H9 (cell line): ENCODE measurements at regions not wholly inside any gene's neighbourhood (a gene's known extent, or its start where the extent isn't known, plus 50 kb on each side); places are given as distances from the start of the nearest gene placed in this dataset.

Source experiments
- DNase-seq: peaks from one replicate; pipeline ENCODE4 v3.0.0-alpha.2; 2017
- H2AFZ ChIP-seq: one replicate; pipeline ENCODE4 v1.6.1; 2013; ENCODE audit warnings: mild to moderate bottlenecking, low read length, control low read depth, moderate library complexity
- H2AK5ac ChIP-seq: 2 replicates; pipeline ENCODE4 v1.6.1; 2013; ENCODE audit warnings: low read length, control low read depth, mixed read lengths; ENCODE audit not compliant: insufficient read length
- H2BK120ac ChIP-seq: one replicate; pipeline ENCODE4 v1.6.1; 2013; ENCODE audit warnings: low read depth, mild to moderate bottlenecking, low read length, control low read depth, inconsistent platforms; ENCODE audit not compliant: poor library complexity, severe bottlenecking
- H2BK12ac ChIP-seq: 2 replicates; pipeline ENCODE4 v1.6.1; 2013; ENCODE audit warnings: low read length, control low read depth, mixed read lengths, low read depth; ENCODE audit not compliant: insufficient read length
- H2BK15ac ChIP-seq: 2 replicates; pipeline ENCODE4 v1.6.1; 2013; ENCODE audit warnings: low read depth, low read length, control low read depth
- H2BK20ac ChIP-seq: one replicate; pipeline ENCODE4 v1.6.1; 2013; ENCODE audit warnings: low read depth, mild to moderate bottlenecking, low read length, control low read depth, inconsistent platforms; ENCODE audit not compliant: poor library complexity, severe bottlenecking
- H2BK5ac ChIP-seq: 2 replicates; pipeline ENCODE4 v1.6.1; 2013; ENCODE audit warnings: low read length, control low read depth, mixed read lengths; ENCODE audit not compliant: insufficient read length
- H3K14ac ChIP-seq: 2 replicates; pipeline ENCODE4 v1.6.1; 2013; ENCODE audit warnings: low read length, control low read depth; ENCODE audit not compliant: insufficient read depth
- H3K18ac ChIP-seq: 2 replicates; pipeline ENCODE4 v1.6.1; 2013; ENCODE audit warnings: low read depth, mild to moderate bottlenecking, mixed read lengths, low read length, control low read depth; ENCODE audit not compliant: insufficient read length
- H3K23ac ChIP-seq: 2 replicates; pipeline ENCODE4 v1.6.1; 2013; ENCODE audit warnings: low read length, control low read depth, mixed read lengths, low read depth; ENCODE audit not compliant: insufficient read length
- H3K23me2 ChIP-seq: 2 replicates; pipeline ENCODE4 v1.6.1; 2013; ENCODE audit warnings: low read depth, mild to moderate bottlenecking, mixed read lengths, low read length, control low read depth; ENCODE audit not compliant: insufficient read length, poor library complexity, severe bottlenecking
- H3K27ac ChIP-seq: 2 replicates; pipeline ENCODE4 v1.5.1; 2013; ENCODE audit warnings: low read length, control low read depth, mixed read lengths, low read depth; ENCODE audit not compliant: insufficient read length
- H3K27me3 ChIP-seq: 2 replicates; pipeline ENCODE4 v1.6.1; 2013; ENCODE audit warnings: low read length, control low read depth, inconsistent platforms; ENCODE audit not compliant: insufficient read depth
- H3K4ac ChIP-seq: 2 replicates; pipeline ENCODE4 v1.6.1; 2013; ENCODE audit warnings: low read depth, mild to moderate bottlenecking, control low read depth, inconsistent platforms, low read length, moderate library complexity
- H3K4me1 ChIP-seq: 2 replicates; pipeline ENCODE4 v1.6.1; 2013; ENCODE audit warnings: low read length, control low read depth, inconsistent platforms; ENCODE audit not compliant: insufficient read depth
- H3K4me2 ChIP-seq: 2 replicates; pipeline ENCODE4 v1.6.1; 2013; ENCODE audit warnings: low read length, control low read depth, mixed read lengths; ENCODE audit not compliant: insufficient read length, insufficient read depth
- H3K56ac ChIP-seq: 2 replicates; pipeline ENCODE4 v1.6.1; 2013; ENCODE audit warnings: low read depth, mild to moderate bottlenecking, mixed read lengths, low read length, control low read depth; ENCODE audit not compliant: insufficient read length
- H3K79me1 ChIP-seq: 2 replicates; pipeline ENCODE4 v1.6.1; 2013; ENCODE audit warnings: low read depth, mild to moderate bottlenecking, moderate library complexity, low read length, control low read depth, inconsistent platforms; ENCODE audit not compliant: insufficient read depth, poor library complexity, severe bottlenecking
- H3K79me2 ChIP-seq: 2 replicates; pipeline ENCODE4 v1.6.1; 2013; ENCODE audit warnings: low read length, control low read depth, inconsistent platforms; ENCODE audit not compliant: insufficient read depth
- H3K9ac ChIP-seq: 2 replicates; pipeline ENCODE4 v1.6.1; 2013; ENCODE audit warnings: low read length, control low read depth, mixed read lengths; ENCODE audit not compliant: insufficient read length; ENCODE audit errors: extremely low read depth
- H3K9me3 ChIP-seq: one replicate; pipeline ENCODE4 v1.6.1; 2013; ENCODE audit warnings: low read depth, low read length, inconsistent platforms; ENCODE audit not compliant: control insufficient read depth
- H3T11ph ChIP-seq: one replicate; pipeline ENCODE4 v1.6.1; 2013; ENCODE audit warnings: mild to moderate bottlenecking, low read length, control low read depth, inconsistent platforms
- H4K20me1 ChIP-seq: one replicate; pipeline ENCODE4 v1.6.1; 2013; ENCODE audit not compliant: control insufficient read depth, insufficient read length, insufficient read depth
- H4K5ac ChIP-seq: 2 replicates; pipeline ENCODE4 v1.6.1; 2013; ENCODE audit warnings: low read depth, mild to moderate bottlenecking, mixed read lengths, low read length, control low read depth; ENCODE audit not compliant: insufficient read length
- H4K8ac ChIP-seq: replicated peaks from 2 replicates; pipeline ENCODE4 v1.6.1; 2013; ENCODE audit warnings: low read length, control low read depth, mixed read lengths, low read depth; ENCODE audit not compliant: insufficient read length
- H4K91ac ChIP-seq: 2 replicates; pipeline ENCODE4 v1.6.1; 2013; ENCODE audit warnings: low read depth, mild to moderate bottlenecking, moderate library complexity, mixed read lengths, low read length, control low read depth; ENCODE audit not compliant: insufficient read length
- H3K27ac Mint-ChIP-seq, 3 experiments: 2 replicates in 2 of 3; 3 replicates in 1 of 3; pipeline ENCODE4 v1.8.0; 2020 to 2021; ENCODE audit warnings: mixed read lengths in 3 of 3, mild to moderate bottlenecking in 1 of 3, moderate library complexity in 1 of 3
- H3K27me3 Mint-ChIP-seq: 2 replicates; pipeline ENCODE4 v1.8.0; 2021; ENCODE audit warnings: low read depth, mild to moderate bottlenecking, moderate library complexity, mixed read lengths
- H3K36me3 Mint-ChIP-seq, 3 experiments: 2 replicates in 2 of 3; 3 replicates in 1 of 3; pipeline ENCODE4 v1.8.0; 2020 to 2021; ENCODE audit warnings: low read depth in 3 of 3, mixed read lengths in 3 of 3; ENCODE audit not compliant: insufficient read depth in 1 of 3
- H3K4me1 Mint-ChIP-seq, 2 experiments: 2 replicates each; pipeline ENCODE4 v1.8.0; 2020; ENCODE audit warnings: mixed read lengths in 2 of 2
- H3K4me3 Mint-ChIP-seq, 2 experiments: 2 replicates in 1 of 2; 3 replicates in 1 of 2; pipeline ENCODE4 v1.8.0; 2020 to 2021; ENCODE audit warnings: mild to moderate bottlenecking in 2 of 2, mixed read lengths in 2 of 2, moderate library complexity in 1 of 2
- H3K9me3 Mint-ChIP-seq, 2 experiments: 2 replicates in 1 of 2; 3 replicates in 1 of 2; pipeline ENCODE4 v1.8.0; 2020; ENCODE audit warnings: mild to moderate bottlenecking in 2 of 2, mixed read lengths in 2 of 2, moderate library complexity in 1 of 2
- WGBS: extraction: QIAGEN DNeasy Blood & Tissue Kit; methylation state at CpG from one replicate; pipeline ENCODE4 v1.1.7; 2013; ENCODE audit warnings: missing lambda C conversion rate, low lambda C conversion rate, mixed read lengths; ENCODE audit not compliant: insufficient read length; ENCODE audit errors: extremely low coverage; 5-methylcytosine and 5-hydroxymethylcytosine counted together
- TF ChIP-seq, protein P1 (sequence below): fragments of 200-600 bp; sonication (generic); conservative IDR thresholded peaks from 3 replicates; pipeline ENCODE4 v1.8.0; 2021; ENCODE audit warnings: antibody characterized with exemption, mild to moderate bottlenecking

DNA sequence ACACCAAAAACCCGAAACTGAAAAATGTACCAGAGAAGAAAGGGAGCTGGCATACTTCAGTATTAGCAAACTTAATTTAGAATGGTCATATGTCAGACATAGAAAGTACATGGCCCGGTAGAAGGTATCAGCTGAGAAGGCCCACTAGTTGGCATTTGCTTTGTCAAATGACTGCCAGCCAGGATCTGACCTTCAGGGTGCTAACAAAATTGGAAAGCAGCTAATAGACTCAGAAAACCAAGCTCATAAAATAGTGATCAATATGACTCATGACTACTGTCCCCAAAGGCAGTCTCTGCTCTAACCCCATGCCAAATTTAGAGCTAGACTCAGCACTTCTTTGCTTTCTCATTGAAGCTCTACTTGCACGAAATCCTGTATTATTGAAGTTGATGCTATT lies 342.7 kb downstream of the PDGFC start:
- H3K56ac ChIP-seq: no peak overlapping the region
- H2AFZ ChIP-seq: no peak overlapping the region
- Mint-ChIP-seq H3K4me3 (no peak overlapping the region), H3K27ac (no peak overlapping the region), H3K36me3 (peaks cover 15 to 34% (median 17%) of the 10 kb centered on the region in 3 experiments), H3K4me1 (peaks cover 0 to under 1% of the 10 kb centered on the region in 2 experiments; a peak in 1 of 4 replicates), H3K27me3 (no peaks in the 10 kb centered on the region), H3K9me3 (peaks cover 28 to 39% of the 10 kb centered on the region in 2 experiments)
- H3T11ph ChIP-seq: no peak overlapping the region
- no peak overlapping the region for H4K5ac ChIP-seq
- H3K4ac ChIP-seq: no peak overlapping the region
- H3K14ac ChIP-seq: no peak overlapping the region
- H4K91ac ChIP-seq: no peak overlapping the region
- H2BK120ac ChIP-seq: no peak overlapping the region
- TF ChIP-seq, protein P1, sequence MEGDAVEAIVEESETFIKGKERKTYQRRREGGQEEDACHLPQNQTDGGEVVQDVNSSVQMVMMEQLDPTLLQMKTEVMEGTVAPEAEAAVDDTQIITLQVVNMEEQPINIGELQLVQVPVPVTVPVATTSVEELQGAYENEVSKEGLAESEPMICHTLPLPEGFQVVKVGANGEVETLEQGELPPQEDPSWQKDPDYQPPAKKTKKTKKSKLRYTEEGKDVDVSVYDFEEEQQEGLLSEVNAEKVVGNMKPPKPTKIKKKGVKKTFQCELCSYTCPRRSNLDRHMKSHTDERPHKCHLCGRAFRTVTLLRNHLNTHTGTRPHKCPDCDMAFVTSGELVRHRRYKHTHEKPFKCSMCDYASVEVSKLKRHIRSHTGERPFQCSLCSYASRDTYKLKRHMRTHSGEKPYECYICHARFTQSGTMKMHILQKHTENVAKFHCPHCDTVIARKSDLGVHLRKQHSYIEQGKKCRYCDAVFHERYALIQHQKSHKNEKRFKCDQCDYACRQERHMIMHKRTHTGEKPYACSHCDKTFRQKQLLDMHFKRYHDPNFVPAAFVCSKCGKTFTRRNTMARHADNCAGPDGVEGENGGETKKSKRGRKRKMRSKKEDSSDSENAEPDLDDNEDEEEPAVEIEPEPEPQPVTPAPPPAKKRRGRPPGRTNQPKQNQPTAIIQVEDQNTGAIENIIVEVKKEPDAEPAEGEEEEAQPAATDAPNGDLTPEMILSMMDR: no peak
- H3K27me3 ChIP-seq: no peaks in the 10 kb centered on the region
- no peaks in the 10 kb centered on the region for H3K79me1 ChIP-seq
- no peak for DNase-seq
- H3K9ac ChIP-seq: no peak overlapping the region
- H3K79me2 ChIP-seq: no peaks in the 10 kb centered on the region
- no peak overlapping the region for H3K18ac ChIP-seq
- H2AK5ac ChIP-seq: no peak overlapping the region
- no peaks in the 10 kb centered on the region for H3K4me1 ChIP-seq
- no peak overlapping the region for H2BK20ac ChIP-seq
- H3K23me2 ChIP-seq: no peaks in the 10 kb centered on the region
- no peak overlapping the region for H3K27ac ChIP-seq
- H2BK12ac ChIP-seq: no peak overlapping the region
- no CpG with 5 or more reads among the region's 3 CpGs for WGBS
- no peak overlapping the region for H2BK15ac ChIP-seq
- no peak overlapping the region for H2BK5ac ChIP-seq
- no peak overlapping the region for H3K23ac ChIP-seq
- H4K8ac ChIP-seq: no peak overlapping the region
- no peak overlapping the region for H3K4me2 ChIP-seq
- H4K20me1 ChIP-seq: no peaks in the 10 kb centered on the region
- H3K9me3 ChIP-seq: peaks cover 9% of the 10 kb centered on the region
